DND-41 (cell line): ENCODE measurements at regions not wholly inside any gene's neighbourhood (a gene's known extent, or its start where the extent isn't known, plus 50 kb on each side); places are given as distances from the start of the nearest gene placed in this dataset.

Source experiments
- ATAC-seq: fragments of 200-7000 bp; cut with Tn5 transposase; 3 replicates; pipeline ENCODE4 v1.9.1; 2021; ENCODE audit warnings: low read depth; ENCODE audit not compliant: insufficient read depth
- DNase-seq: peaks from one replicate; pipeline ENCODE4 v3.0.0-alpha.2; 2020
- H2AFZ ChIP-seq: 2 replicates; pipeline ENCODE4 v1.6.0; 2012; ENCODE audit warnings: low read depth, low read length
- H3K27ac ChIP-seq: 2 replicates; pipeline ENCODE4 v1.5.1; 2012; ENCODE audit warnings: low read length, inconsistent platforms
- H3K27me3 ChIP-seq: fragments of 200-600 bp; sonication (generic); 2 replicates; pipeline ENCODE4 v1.6.0; 2012; ENCODE audit warnings: low read length, mild to moderate bottlenecking, inconsistent platforms; ENCODE audit not compliant: insufficient read depth, poor library complexity
- H3K36me3 ChIP-seq: 2 replicates; pipeline ENCODE4 v1.5.1; 2012; ENCODE audit warnings: low read length, inconsistent platforms; ENCODE audit not compliant: insufficient read depth
- H3K4me1 ChIP-seq: 2 replicates; pipeline ENCODE4 v1.5.1; 2012; ENCODE audit warnings: mild to moderate bottlenecking, low read length; ENCODE audit not compliant: insufficient read depth
- H3K4me2 ChIP-seq: 2 replicates; pipeline ENCODE4 v1.6.0; 2012; ENCODE audit warnings: mild to moderate bottlenecking, moderate library complexity, low read length, inconsistent platforms; ENCODE audit not compliant: insufficient read depth
- H3K4me3 ChIP-seq, 2 experiments: fragments of 200-600 bp in 1 of 2; shearing (Covaris generic) in 1 of 2; 2 replicates each; pipeline ENCODE4 v1.5.1; 2012 to 2016; ENCODE audit warnings: inconsistent platforms in 2 of 2, low read length in 2 of 2, mild to moderate bottlenecking in 2 of 2, low read depth in 1 of 2, moderate library complexity in 1 of 2
- H3K79me2 ChIP-seq: 2 replicates; pipeline ENCODE4 v1.6.0; 2012; ENCODE audit warnings: low read length, inconsistent platforms; ENCODE audit not compliant: insufficient read depth
- H3K9ac ChIP-seq: 2 replicates; pipeline ENCODE4 v1.6.0; 2012; ENCODE audit warnings: low read depth, mild to moderate bottlenecking, inconsistent platforms, low read length, moderate library complexity
- H3K9me3 ChIP-seq: 2 replicates; pipeline ENCODE4 v1.5.1; 2012; ENCODE audit warnings: low read length, moderate library complexity, mild to moderate bottlenecking, inconsistent platforms; ENCODE audit not compliant: insufficient read depth, severe bottlenecking
- H4K20me1 ChIP-seq: 2 replicates; pipeline ENCODE4 v1.6.0; 2012; ENCODE audit warnings: low read length; ENCODE audit not compliant: insufficient read depth
- CTCF ChIP-seq: IDR thresholded peaks from 2 replicates; pipeline ENCODE4 v1.5.1; 2012; ENCODE audit warnings: borderline replicate concordance, low read length, moderate library complexity, mild to moderate bottlenecking; ENCODE audit not compliant: poor library complexity, severe bottlenecking; ENCODE audit errors: extremely low read depth
- EZH2 ChIP-seq: IDR thresholded peaks from 3 replicates; pipeline ENCODE4 v1.6.1; 2012; ENCODE audit warnings: borderline replicate concordance, low read depth, mild to moderate bottlenecking, moderate library complexity, low read length, inconsistent platforms; ENCODE audit not compliant: severe bottlenecking

- H3K27me3 ChIP-seq: peaks cover 2% of the 10 kb centered on the region
- peak; percentile 50 for DNase-seq
- H3K79me2 ChIP-seq: no peaks in the 10 kb centered on the region
- TF ChIP-seq EZH2 (no peak), CTCF (peak; percentile 83)
- H3K9me3 ChIP-seq: no peaks in the 10 kb centered on the region
- H4K20me1 ChIP-seq: no peaks in the 10 kb centered on the region
- H2AFZ ChIP-seq: no peak overlapping the region
- H3K4me3 ChIP-seq: no peak overlapping the region
- no peak overlapping the region for H3K27ac ChIP-seq
- no peaks in the 10 kb centered on the region for H3K4me1 ChIP-seq
- peak; percentile 74 for ATAC-seq
- no peak overlapping the region for H3K9ac ChIP-seq
- no peak overlapping the region for H3K4me2 ChIP-seq
- H3K36me3 ChIP-seq: no peaks in the 10 kb centered on the region
Measured at GRCh38 chr6:40328386-40328985, 258.7 kb downstream of the LRFN2 start.

- Histone ChIP-seq H3K9ac (no peak overlapping the region), H3K4me3 (no peak overlapping the region), H3K27ac (no peak overlapping the region), H3K27me3 (peaks cover 2% of the 10 kb centered on the region), H2AFZ (no peak overlapping the region), H3K4me1 (no peaks in the 10 kb centered on the region), H4K20me1 (no peaks in the 10 kb centered on the region), H3K9me3 (no peaks in the 10 kb centered on the region), H3K36me3 (no peaks in the 10 kb centered on the region), H3K4me2 (no peak overlapping the region), H3K79me2 (no peaks in the 10 kb centered on the region)
- no peak for ATAC-seq
- no peak for DNase-seq
- no peak for TF ChIP-seq CTCF
- no peak for TF ChIP-seq EZH2
Measured at GRCh38 chr6:40326714-40327421, 260.3 kb downstream of the LRFN2 start.

GRCh38 chr6:40325791-40326190 is 261.4 kb downstream of the LRFN2 start:
- Histone ChIP-seq H3K4me3 (no peak overlapping the region), H3K79me2 (no peaks in the 10 kb centered on the region), H2AFZ (no peak overlapping the region), H3K9me3 (no peaks in the 10 kb centered on the region), H3K4me2 (no peak overlapping the region), H3K36me3 (no peaks in the 10 kb centered on the region), H3K9ac (no peak overlapping the region), H3K4me1 (no peaks in the 10 kb centered on the region), H4K20me1 (no peaks in the 10 kb centered on the region), H3K27ac (no peak overlapping the region), H3K27me3 (peaks cover 2% of the 10 kb centered on the region)
- no peak for ATAC-seq
- TF ChIP-seq CTCF: no peak
- no peak for TF ChIP-seq EZH2
- no peak for DNase-seq
